Activated T-helper 17 cell treated with anti-CD3 and anti-CD28 coated beads, Interleukin-2, amount 50 U/mL, for 72 hours (primary cell): ENCODE measurements at regions not wholly inside any gene's neighbourhood (a gene's known extent, or its start where the extent isn't known, plus 50 kb on each side); places are given as distances from the start of the nearest gene placed in this dataset.
A peak's percentile ranks its signal among the peaks of the same experiment; 100 is the strongest.

Source experiments
- ATAC-seq: fragments of 150-1000 bp; cut with Tn5 transposase; replicated peaks from 2 replicates; pipeline ENCODE4 v1.10.0; 2021; ENCODE audit warnings: mild to moderate bottlenecking, moderate library complexity
- H3K27ac Mint-ChIP-seq: one replicate; pipeline ENCODE4 v1.8.0; 2022; ENCODE audit warnings: mixed read lengths
- H3K27me3 Mint-ChIP-seq: one replicate; pipeline ENCODE4 v1.8.0; 2022; ENCODE audit warnings: mixed read lengths
- H3K36me3 Mint-ChIP-seq: one replicate; pipeline ENCODE4 v1.8.0; 2022; ENCODE audit warnings: low read depth, mild to moderate bottlenecking, mixed read lengths
- H3K4me1 Mint-ChIP-seq: one replicate; pipeline ENCODE4 v1.8.0; 2022; ENCODE audit warnings: mixed read lengths
- H3K4me3 Mint-ChIP-seq: one replicate; pipeline ENCODE4 v1.8.0; 2022; ENCODE audit warnings: mild to moderate bottlenecking, mixed read lengths
- H3K9me3 Mint-ChIP-seq: one replicate; pipeline ENCODE4 v1.8.0; 2022; ENCODE audit warnings: mixed read lengths

- Mint-ChIP-seq H3K36me3 (no peaks in the 10 kb centered on the region), H3K4me3 (no peak overlapping the region), H3K27ac (no peak overlapping the region), H3K4me1 (peaks cover 12% of the 10 kb centered on the region), H3K9me3 (no peaks in the 10 kb centered on the region), H3K27me3 (no peaks in the 10 kb centered on the region)
- no peak for ATAC-seq
Measured at GRCh38 chr20:23149623-23150279, 63.6 kb upstream of the CD93 start.

GRCh38 chr20:23148731-23149570 lies 62.8 kb upstream of the CD93 start:
- H3K27ac Mint-ChIP-seq, result peak overlapping the region; percentile 88
- H3K27me3 Mint-ChIP-seq, result no peaks in the 10 kb centered on the region
- H3K9me3 Mint-ChIP-seq, result no peaks in the 10 kb centered on the region
- peak overlapping the region; percentile 65 for H3K4me3 Mint-ChIP-seq
- ATAC-seq, result no peak
- H3K36me3 Mint-ChIP-seq, result no peaks in the 10 kb centered on the region
- H3K4me1 Mint-ChIP-seq, result peaks cover 12% of the 10 kb centered on the region

GRCh38 chr20:23147964-23148730 lies 62.0 kb upstream of the CD93 start:
- Mint-ChIP-seq H3K9me3 (no peaks in the 10 kb centered on the region), H3K4me3 (peak overlapping the region; percentile 65), H3K27ac (peak overlapping the region; percentile 88), H3K27me3 (no peaks in the 10 kb centered on the region), H3K4me1 (peaks cover 16% of the 10 kb centered on the region), H3K36me3 (no peaks in the 10 kb centered on the region)
- ATAC-seq, result peak; percentile 91

GRCh38 chr20:23147647-23147963 lies 61.5 kb upstream of the CD93 start:
- peak overlapping the region; percentile 88 for H3K27ac Mint-ChIP-seq
- no peaks in the 10 kb centered on the region for H3K36me3 Mint-ChIP-seq
- no peaks in the 10 kb centered on the region for H3K9me3 Mint-ChIP-seq
- ATAC-seq, result no peak
- H3K4me3 Mint-ChIP-seq, result peak overlapping the region; percentile 65
- peaks cover 21% of the 10 kb centered on the region for H3K4me1 Mint-ChIP-seq
- H3K27me3 Mint-ChIP-seq, result no peaks in the 10 kb centered on the region

GRCh38 chr20:23146857-23147637 lies 60.9 kb upstream of the CD93 start:
- H3K9me3 Mint-ChIP-seq, result no peaks in the 10 kb centered on the region
- peak overlapping the region; percentile 65 for H3K4me3 Mint-ChIP-seq
- H3K27me3 Mint-ChIP-seq, result no peaks in the 10 kb centered on the region
- peak overlapping the region; percentile 88 for H3K27ac Mint-ChIP-seq
- peaks cover 25% of the 10 kb centered on the region for H3K4me1 Mint-ChIP-seq
- H3K36me3 Mint-ChIP-seq, result no peaks in the 10 kb centered on the region
- ATAC-seq, result no peak

- H3K27ac Mint-ChIP-seq, result no peak overlapping the region
- peaks cover 32% of the 10 kb centered on the region for H3K4me1 Mint-ChIP-seq
- no peaks in the 10 kb centered on the region for H3K9me3 Mint-ChIP-seq
- no peaks in the 10 kb centered on the region for H3K27me3 Mint-ChIP-seq
- H3K4me3 Mint-ChIP-seq, result no peak overlapping the region
- no peak for ATAC-seq
- H3K36me3 Mint-ChIP-seq, result no peaks in the 10 kb centered on the region
Measured at GRCh38 chr20:23146181-23146580, 60.1 kb upstream of the CD93 start.

- no peak overlapping the region for H3K27ac Mint-ChIP-seq
- H3K4me3 Mint-ChIP-seq, result no peak overlapping the region
- H3K9me3 Mint-ChIP-seq, result no peaks in the 10 kb centered on the region
- H3K27me3 Mint-ChIP-seq, result no peaks in the 10 kb centered on the region
- ATAC-seq, result no peak
- H3K4me1 Mint-ChIP-seq, result peaks cover 32% of the 10 kb centered on the region
- no peaks in the 10 kb centered on the region for H3K36me3 Mint-ChIP-seq
Measured at GRCh38 chr20:23145281-23145700, 59.2 kb upstream of the CD93 start.

GRCh38 chr20:23144856-23145255 lies 58.7 kb upstream of the CD93 start:
- Mint-ChIP-seq H3K27me3 (no peaks in the 10 kb centered on the region), H3K27ac (no peak overlapping the region), H3K4me3 (no peak overlapping the region), H3K4me1 (peaks cover 32% of the 10 kb centered on the region), H3K36me3 (no peaks in the 10 kb centered on the region), H3K9me3 (no peaks in the 10 kb centered on the region)
- no peak for ATAC-seq

- Mint-ChIP-seq H3K27me3 (no peaks in the 10 kb centered on the region), H3K4me3 (no peak overlapping the region), H3K4me1 (peaks cover 32% of the 10 kb centered on the region), H3K9me3 (no peaks in the 10 kb centered on the region), H3K27ac (no peak overlapping the region), H3K36me3 (no peaks in the 10 kb centered on the region)
- ATAC-seq, result no peak
Measured at GRCh38 chr20:23143986-23144690, 58.0 kb upstream of the CD93 start.

- peak; percentile 41 for ATAC-seq
- H3K27ac Mint-ChIP-seq, result peak overlapping the region; percentile 45
- H3K9me3 Mint-ChIP-seq, result no peaks in the 10 kb centered on the region
- H3K36me3 Mint-ChIP-seq, result no peaks in the 10 kb centered on the region
- H3K27me3 Mint-ChIP-seq, result no peaks in the 10 kb centered on the region
- peaks cover 31% of the 10 kb centered on the region for H3K4me1 Mint-ChIP-seq
- peak overlapping the region; percentile 31 for H3K4me3 Mint-ChIP-seq
Measured at GRCh38 chr20:23143098-23143497, 57.0 kb upstream of the CD93 start.

- no peaks in the 10 kb centered on the region for H3K27me3 Mint-ChIP-seq
- no peaks in the 10 kb centered on the region for H3K36me3 Mint-ChIP-seq
- ATAC-seq, result peak; percentile 81
- H3K4me3 Mint-ChIP-seq, result peak overlapping the region; percentile 31
- peak overlapping the region; percentile 45 for H3K27ac Mint-ChIP-seq
- peaks cover 24% of the 10 kb centered on the region for H3K4me1 Mint-ChIP-seq
- no peaks in the 10 kb centered on the region for H3K9me3 Mint-ChIP-seq
Measured at GRCh38 chr20:23142162-23143050, 56.3 kb upstream of the CD93 start.

- no peak for ATAC-seq
- Mint-ChIP-seq H3K4me3 (peak overlapping the region; percentile 31), H3K36me3 (no peaks in the 10 kb centered on the region)
Measured at GRCh38 chr20:23141450-23142161, 55.5 kb upstream of the CD93 start.

More at GRCh38 chr20:23141450-23142161, 55.5 kb upstream of the CD93 start:
- H3K27ac Mint-ChIP-seq, result peak overlapping the region; percentile 45
- peaks cover 24% of the 10 kb centered on the region for H3K4me1 Mint-ChIP-seq
- H3K27me3 Mint-ChIP-seq, result no peaks in the 10 kb centered on the region
- H3K9me3 Mint-ChIP-seq, result no peaks in the 10 kb centered on the region
